Fibroblast of skin of scalp (primary cell): ENCODE measurements at regions not wholly inside any gene's neighbourhood (a gene's known extent, or its start where the extent isn't known, plus 50 kb on each side); places are given as distances from the start of the nearest gene placed in this dataset.
"Not testable (repeated sequence)": the region's sequence is repeated elsewhere in the genome, so short reads cannot be mapped to it uniquely, and the experiment has no call there.

ENCODE experiments used
- DNase-seq: peaks from one replicate; pipeline ENCODE4 v3.0.0-alpha.2; 2013

DNA sequence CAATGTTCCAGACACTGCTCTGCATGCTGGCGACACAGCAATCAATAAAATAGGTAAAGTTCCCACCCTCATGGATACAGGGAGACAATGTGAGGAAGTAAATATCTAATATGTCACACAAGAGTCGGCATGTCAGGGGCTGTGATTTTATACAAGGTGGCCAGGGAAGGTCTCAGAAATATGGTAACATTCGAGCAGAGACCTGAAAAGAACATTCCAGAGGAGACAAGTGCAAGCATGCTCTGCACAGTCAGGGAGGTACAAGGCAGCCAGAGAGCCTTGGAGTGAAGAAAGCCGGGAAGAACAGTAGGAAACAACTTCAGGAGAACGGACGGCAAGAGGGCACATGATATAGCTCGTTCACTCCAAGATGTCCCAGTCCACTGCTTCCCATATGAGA is 89.2 kb upstream of the ZNF462 start:
- no peak for DNase-seq

DNA sequence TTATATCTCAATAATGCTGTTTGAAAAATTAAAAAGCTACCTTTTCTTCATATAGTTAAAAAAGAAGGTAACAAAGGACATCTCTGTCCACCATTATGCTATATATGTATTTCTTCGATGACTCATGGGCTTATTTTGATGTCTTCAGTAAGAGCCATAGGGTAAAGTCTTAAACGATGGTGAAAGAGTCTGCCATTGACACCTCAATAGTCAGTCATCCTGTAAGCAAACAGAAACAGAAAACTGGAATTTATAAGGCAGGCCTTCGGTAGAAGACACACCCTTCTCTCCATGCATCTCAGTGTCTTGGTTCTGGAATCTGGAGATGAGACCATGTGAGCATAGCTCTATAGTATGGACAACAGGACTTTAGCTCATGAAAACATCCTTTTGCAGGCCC is 87.0 kb upstream of the ZNF462 start:
- DNase-seq, result no peak

DNA sequence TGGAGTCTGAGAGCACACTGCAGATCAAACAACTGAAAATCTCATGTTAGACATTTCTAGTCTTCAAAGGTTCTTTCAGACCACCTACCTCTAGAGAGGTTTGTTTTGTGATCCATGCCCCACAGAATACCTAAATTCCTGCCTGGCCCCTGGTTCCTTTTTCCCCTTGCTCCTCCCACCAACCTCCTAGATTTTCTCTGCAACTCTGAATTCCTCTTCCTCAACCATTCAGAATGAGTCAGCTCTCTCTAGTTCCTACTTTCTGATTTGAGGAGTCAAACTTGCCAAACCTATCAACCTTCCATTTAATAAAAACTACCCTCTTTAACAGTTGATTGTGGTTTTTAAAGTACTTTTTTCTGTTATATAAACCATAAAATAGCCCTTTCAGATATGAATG is 83.2 kb upstream of the ZNF462 start:
- DNase-seq, result no peak

DNA sequence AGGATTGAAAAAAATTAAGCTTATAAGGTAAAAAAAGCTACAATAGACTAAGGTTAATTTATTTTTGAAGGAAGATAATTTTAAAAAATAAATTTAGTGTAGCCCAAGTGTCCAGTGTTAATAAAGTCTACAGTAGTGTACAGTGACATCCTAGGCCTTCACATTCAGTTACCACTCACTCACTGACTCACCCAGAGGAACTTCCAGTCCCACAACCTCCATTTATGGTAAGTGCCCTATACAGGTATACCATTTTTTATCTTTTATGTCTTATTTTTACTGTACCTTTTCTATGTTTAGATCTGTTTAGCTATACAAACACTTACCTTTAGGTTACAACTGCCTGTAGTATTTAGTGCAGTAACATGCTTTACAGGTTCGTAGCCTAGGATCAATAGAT is 79.8 kb upstream of the ZNF462 start:
- DNase-seq, result no peak

DNA sequence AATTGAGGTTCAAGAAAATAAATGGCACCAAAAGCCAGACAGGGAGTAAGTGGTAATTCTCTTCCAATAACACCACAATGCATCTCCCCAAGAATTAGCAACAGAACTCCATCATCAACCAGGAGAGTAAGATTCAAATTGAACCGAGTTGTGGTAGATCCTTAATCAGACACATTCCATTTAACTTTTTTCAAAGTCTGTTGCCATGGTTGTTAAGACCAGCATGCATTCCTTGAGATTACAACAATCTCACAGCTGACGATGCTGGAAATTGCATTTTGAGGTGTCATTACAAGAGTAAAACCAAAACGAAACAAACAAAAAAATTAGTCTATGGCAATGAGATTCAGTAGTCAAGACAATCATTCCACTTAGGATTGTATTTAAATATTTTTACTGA is 78.9 kb upstream of the ZNF462 start:
- DNase-seq, result peak; percentile 57

DNA sequence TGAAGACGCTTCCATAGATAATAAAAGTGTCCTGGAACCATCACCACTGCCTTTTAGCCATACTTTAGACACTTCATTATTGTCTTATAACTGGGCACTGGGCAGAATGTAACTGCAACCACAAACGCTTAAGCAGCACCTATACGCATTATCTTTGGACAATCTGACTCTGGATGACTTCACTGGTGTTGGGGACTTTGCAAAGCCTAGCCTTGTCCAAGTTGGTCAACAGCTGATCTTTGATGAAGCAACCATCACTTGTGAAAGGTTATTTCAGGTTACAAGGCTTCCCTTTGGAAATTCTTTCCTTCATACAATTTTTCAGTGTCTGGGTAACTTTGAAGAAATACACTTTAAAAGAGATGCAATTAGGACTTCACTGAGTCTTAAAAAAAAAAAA is 77.8 kb upstream of the ZNF462 start:
- DNase-seq, result no peak

DNA sequence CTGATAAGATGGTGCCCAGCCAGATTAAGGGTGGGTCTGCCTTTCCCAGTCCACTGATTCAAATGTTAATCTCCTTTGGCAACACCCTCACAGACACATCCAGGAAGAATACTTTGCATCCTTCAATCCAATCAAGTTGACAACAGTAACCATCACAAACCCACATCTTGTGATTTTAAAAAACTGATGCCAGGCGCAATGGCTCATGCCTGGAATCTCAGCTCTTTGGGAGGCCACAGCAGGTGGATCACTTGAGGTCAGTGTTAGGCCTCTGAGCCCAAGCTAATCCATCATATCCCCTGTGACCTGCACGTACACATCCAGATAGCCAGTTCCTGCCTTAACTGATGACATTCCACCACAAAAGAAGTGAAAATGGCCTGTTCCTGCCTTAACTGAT is 74.9 kb upstream of the ZNF462 start:
- not testable (repeated sequence) for DNase-seq

DNA sequence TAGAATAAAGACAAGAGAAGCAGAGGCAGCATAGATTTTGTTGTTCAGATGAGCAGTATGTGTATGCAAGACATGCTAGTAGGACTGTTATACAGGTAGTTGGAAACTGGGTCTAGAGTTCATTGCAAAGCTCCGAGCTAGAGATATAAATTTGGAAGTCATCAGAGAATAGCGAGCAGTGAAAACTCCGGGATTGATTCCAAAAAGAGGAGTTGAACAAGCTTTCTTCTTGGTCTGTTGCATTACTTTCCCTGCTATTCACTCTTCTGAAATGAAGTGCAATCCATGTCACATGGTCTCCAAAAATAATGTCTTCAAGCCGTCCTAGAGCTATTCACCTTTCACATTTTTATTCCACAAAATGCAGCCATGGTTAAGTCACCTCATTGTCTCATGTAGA is 67.9 kb upstream of the ZNF462 start:
- DNase-seq, result no peak

DNA sequence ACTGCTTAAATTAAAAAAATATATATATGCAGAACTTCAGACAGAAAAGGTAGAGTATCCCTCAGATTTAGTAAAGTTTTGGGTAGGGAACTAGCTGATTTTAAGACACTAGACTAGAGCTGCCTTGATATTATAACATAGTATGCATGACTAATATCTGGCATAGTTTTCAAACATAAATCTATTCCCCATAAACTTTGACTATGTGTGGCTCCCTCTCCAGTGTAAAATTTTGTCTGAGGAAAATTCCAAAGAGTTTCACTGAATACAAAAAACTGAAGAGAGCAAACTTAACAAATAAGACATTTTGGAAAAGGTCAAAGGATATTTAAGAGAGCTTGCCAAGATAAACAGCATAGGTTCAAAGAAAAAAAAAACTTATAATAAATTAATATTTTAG is 66.2 kb upstream of the ZNF462 start:
- peak; percentile 44 for DNase-seq

DNA sequence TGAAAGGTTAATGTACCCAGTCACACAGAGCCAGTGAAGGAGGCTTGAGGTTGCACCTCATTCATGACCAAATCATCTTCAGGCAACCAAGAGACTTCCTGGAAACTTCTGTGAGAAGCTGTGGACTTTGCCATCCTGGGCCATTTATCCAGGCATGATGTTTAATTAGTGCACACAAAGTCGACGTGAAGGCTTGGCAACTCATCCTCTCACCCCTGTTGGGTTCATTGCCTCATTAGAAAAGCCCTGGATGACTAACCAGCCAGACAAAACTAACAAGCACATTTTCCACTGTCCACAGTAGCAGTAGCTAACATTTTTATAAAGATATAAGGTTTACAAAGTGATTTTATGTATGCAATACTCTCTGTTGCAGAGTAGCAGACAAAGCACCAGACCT is 65.7 kb upstream of the ZNF462 start:
- DNase-seq, result peak; percentile 39

DNA sequence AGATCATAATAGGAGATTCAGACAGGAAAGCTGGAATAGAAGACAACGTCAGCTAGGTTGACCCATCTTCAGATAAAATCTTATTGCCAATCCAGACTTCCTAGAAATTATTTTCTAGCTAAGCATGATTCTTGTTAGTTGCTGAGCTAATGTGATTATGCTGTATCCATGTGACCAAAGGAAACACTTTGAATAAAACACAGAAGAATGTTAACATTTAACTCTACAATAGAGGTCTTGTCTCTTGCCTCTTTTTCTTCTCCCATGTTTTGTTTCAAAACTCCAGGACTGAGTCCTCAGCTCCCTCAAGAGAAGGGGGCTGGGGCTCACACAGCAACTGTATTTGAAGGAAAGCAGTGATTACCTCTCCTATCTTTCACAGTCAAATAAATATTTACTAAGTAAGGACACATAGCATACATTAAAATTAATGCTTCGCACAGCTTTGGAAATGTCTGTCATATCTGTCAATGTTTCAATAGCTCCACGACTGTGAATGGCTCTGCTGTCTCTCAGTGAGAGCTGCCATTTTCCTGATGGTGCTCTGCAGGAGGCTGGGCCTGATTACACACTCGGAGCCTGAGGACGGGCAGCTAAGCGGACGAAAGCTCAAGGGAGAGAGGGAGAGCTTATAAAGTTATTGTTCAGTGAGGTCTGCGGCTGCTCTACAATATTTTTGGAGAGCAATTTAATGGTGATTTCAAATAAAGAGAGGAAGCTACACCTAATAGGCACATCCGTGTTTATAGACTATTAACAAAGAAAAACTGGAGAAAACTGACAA is 64.8 kb upstream of the ZNF462 start:
- no peak for DNase-seq

DNA sequence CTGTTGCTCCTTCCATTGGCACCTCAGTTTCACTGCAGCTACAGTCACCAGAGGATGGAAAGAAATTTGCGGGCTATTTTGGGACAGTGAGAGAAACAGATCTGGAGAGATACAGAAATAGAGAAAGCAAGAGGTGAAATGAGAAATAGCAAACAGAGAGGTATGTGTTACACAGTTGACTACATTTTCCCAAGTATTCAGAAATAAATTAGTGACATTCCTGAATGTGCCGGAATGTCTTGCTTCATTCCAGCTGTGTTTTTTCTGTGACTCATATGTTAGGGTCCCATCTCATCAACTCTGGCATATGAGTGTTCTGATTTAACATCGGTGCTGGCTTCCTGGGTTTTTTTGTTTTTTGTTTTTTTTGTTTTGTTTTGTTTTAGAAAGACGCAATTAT is 63.8 kb upstream of the ZNF462 start:
- DNase-seq, result peak; percentile 95

DNA sequence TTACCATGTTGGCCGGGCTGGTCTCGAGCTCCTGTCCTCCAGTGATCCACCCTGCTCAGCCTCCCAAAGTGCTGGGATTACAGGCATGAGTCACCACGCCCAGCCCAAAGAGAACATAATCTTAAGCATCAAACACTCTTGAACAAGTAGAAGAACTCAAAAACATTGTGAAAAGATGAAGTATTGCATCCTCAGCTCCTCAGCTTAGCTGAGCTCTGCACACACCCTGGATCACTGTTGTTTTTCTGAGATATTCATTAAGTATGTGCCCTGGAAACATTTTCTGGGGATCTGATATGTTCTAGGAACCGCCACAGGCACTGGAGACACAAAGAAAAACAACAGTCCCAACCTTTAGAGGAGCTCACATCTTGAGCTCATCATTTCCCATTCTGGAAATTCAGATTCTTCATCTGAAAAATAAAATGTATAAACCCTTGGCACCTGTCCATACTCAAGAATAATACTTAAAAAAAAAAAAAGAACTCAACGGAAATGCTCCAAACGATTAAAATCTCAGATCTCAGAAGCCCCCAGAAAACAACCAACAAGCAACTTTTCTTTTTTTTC is 62.2 kb upstream of the ZNF462 start:
- peak; percentile 76 for DNase-seq

DNA sequence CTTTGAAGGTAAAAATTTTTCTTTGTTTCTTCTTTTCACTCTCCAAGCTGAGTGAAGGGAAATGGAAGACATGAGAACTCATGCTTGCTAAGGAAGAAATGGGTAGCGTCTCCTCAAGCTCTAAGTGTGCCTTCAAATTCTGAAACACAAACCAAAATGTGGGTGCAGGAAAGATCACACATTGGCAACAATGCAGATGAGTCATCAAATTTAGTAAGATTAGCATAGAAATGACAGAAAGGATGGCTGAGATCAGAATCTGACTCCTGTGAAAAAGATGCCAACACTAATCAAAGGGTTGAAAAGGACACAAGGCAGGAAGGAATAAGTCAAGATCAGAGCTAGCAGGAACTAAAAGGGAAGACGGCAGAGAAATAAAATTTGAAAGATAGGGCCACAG is 61.1 kb upstream of the ZNF462 start:
- DNase-seq, result no peak
